Stomach (tissue), 8 donors: ENCODE measurements at regions not wholly inside any gene's neighbourhood (a gene's known extent, or its start where the extent isn't known, plus 50 kb on each side); places are given as distances from the start of the nearest gene placed in this dataset.

Experiments
- DNase-seq, 2 donors: peaks; one replicate each; pipeline versions ENCODE4 v3.0.0 to v3.0.0-alpha.2; 2013 to 2019
- H3K27ac ChIP-seq, 5 donors: fragments of 200-600 bp in 4 of 5; sonication (generic) in 4 of 5; one replicate each; pipeline ENCODE4 v1.5.1; 2013 to 2019; ENCODE audit warnings: mild to moderate bottlenecking in 1 of 5, moderate library complexity in 1 of 5
- H3K27me3 ChIP-seq, 3 donors: fragments of 200-600 bp; sonication (generic); one replicate each; pipeline ENCODE4 v1.5.1; 2017 to 2019; ENCODE audit warnings: mixed run types in 1 of 3
- H3K36me3 ChIP-seq, 4 donors: fragments of 200-600 bp; sonication (generic); 1 replicate in 3 of 4; 2 replicates in 1 of 4; pipeline ENCODE4 v1.5.1; 2016 to 2019
- H3K4me1 ChIP-seq, 4 donors: fragments of 200-600 bp; sonication (generic); one replicate each; pipeline ENCODE4 v1.5.1; 2016 to 2019
- H3K4me3 ChIP-seq, 4 donors: fragments of 200-600 bp; sonication (generic) in 3 of 4; one replicate each; pipeline ENCODE4 v1.5.1; 2016 to 2019; ENCODE audit warnings: mild to moderate bottlenecking in 1 of 4
- H3K9me3 ChIP-seq, 4 donors: fragments of 200-600 bp; sonication (generic); one replicate each; pipeline ENCODE4 v1.5.1; 2016 to 2019
- EP300 ChIP-seq: sonication (generic); formaldehyde crosslinking; IDR thresholded peaks from one replicate; pipeline ENCODE4 v1.6.1; 2017; ENCODE audit warnings: antibody characterized with exemption
- POLR2A ChIP-seq, 4 donors: fragments of 450-650 bp; IDR thresholded peaks; one replicate each; pipeline ENCODE4 v1.6.1; 2016; ENCODE audit warnings: antibody characterized with exemption in 4 of 4, control low read depth in 2 of 4, mild to moderate bottlenecking in 1 of 4, moderate library complexity in 1 of 4
- POLR2AphosphoS5 ChIP-seq, 3 donors: sonication (generic); formaldehyde crosslinking; IDR thresholded peaks; one replicate each; pipeline ENCODE4 v1.6.1; 2016; ENCODE audit warnings: antibody characterized with exemption in 3 of 3
- WGBS, 5 donors: extraction: QIAGEN DNeasy Blood & Tissue Kit in 3 of 5; methylation state at CpG; one replicate each; pipeline versions ENCODE4 v1.1.5 to v1.1.7; 2013 to 2018; 5-methylcytosine and 5-hydroxymethylcytosine counted together
- intact Hi-C: fragments of 100-400 bp; cut with DNase I; formaldehyde crosslinking; loops from one replicate; pipeline ENCODE4 v1.15.1; 2023; ENCODE audit warnings: low total_unique reads
- TF ChIP-seq, protein P1 (sequence below), 7 experiments: fragments of 450-650 bp in 4 of 7; fragments of 200-600 bp in 3 of 7; sonication (generic) in 3 of 7; IDR thresholded peaks; one replicate each; pipeline ENCODE4 v1.5.1; 2016 to 2019; ENCODE audit warnings: antibody characterized with exemption in 7 of 7, control low read depth in 2 of 7, mild to moderate bottlenecking in 1 of 7
- donor health status: healthy with polysubstance abuse.
- donor health status: Bipolar disorder and iron deficiency.
- donor health status: healthy.

DNA sequence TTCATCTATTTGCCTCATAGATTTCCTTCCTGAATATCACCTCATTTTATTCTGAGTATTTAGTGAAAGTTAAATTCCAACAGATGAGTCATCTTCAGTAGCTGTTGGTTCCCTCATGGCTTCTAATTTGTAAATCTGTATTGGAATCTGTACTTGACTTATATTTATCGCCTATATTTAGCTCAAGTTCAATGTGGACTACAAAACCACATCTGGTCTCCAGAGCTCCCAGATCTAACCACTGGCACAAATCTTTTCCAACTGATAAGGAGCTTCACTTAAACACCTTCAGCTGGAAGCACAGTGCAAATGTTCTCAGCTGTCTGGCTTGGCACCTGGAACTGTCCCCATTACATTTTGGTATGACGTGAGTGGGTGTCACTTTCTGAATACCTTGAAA is 82.8 kb upstream of the DSEL start:
- no peaks in the 10 kb centered on the region for H3K27me3 ChIP-seq
- H3K4me1 ChIP-seq, result no peaks in the 10 kb centered on the region
- TF ChIP-seq POLR2AphosphoS5 (IDR thresholded peaks at IDR 0.05), result no peak
- no peak for TF ChIP-seq EP300
- TF ChIP-seq, protein P1, sequence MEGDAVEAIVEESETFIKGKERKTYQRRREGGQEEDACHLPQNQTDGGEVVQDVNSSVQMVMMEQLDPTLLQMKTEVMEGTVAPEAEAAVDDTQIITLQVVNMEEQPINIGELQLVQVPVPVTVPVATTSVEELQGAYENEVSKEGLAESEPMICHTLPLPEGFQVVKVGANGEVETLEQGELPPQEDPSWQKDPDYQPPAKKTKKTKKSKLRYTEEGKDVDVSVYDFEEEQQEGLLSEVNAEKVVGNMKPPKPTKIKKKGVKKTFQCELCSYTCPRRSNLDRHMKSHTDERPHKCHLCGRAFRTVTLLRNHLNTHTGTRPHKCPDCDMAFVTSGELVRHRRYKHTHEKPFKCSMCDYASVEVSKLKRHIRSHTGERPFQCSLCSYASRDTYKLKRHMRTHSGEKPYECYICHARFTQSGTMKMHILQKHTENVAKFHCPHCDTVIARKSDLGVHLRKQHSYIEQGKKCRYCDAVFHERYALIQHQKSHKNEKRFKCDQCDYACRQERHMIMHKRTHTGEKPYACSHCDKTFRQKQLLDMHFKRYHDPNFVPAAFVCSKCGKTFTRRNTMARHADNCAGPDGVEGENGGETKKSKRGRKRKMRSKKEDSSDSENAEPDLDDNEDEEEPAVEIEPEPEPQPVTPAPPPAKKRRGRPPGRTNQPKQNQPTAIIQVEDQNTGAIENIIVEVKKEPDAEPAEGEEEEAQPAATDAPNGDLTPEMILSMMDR (IDR thresholded peaks at IDR 0.05), result no peak
- 79 to 89% (median 82%) methylated on average over 2 of the region's 2 CpGs for WGBS, 5 donors
- H3K4me3 ChIP-seq, result no peak overlapping the region
- H3K9me3 ChIP-seq, result peaks cover 0 to 16% (median 3%) of the 10 kb centered on the region in 4 donors
- no peak overlapping the region for H3K27ac ChIP-seq
- intact Hi-C loops, result no loop called here
- DNase-seq, result no peak
- no peaks in the 10 kb centered on the region for H3K36me3 ChIP-seq

DNA sequence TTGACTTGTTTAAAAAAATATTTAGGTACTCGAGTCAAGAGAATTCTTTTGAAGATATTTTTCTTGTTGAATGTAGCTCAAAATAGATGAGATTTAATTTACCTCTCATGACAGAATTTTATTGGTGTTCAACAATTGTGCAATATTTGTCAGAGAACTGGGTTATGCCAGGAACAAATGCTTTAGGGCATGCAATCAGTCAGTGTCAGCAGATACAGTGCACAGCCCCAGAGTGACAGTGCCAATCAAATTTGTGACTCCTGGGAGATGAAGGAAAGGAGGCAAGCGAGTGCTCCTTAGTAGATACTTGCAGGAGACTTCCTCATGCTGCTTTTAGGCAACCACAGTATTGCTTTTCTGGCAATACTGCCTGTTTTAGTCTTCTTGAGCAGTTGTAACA is 81.2 kb upstream of the DSEL start:
- Histone ChIP-seq H3K27me3 (no peaks in the 10 kb centered on the region), H3K9me3 (peaks cover 0 to 16% (median 3%) of the 10 kb centered on the region in 4 donors), H3K4me1 (no peaks in the 10 kb centered on the region), H3K36me3 (no peaks in the 10 kb centered on the region), H3K4me3 (no peak overlapping the region), H3K27ac (no peak overlapping the region)
- WGBS, 5 donors, result 56 to 73% (median 63%) methylated on average over 2 of the region's 2 CpGs
- intact Hi-C loops, result no loop called here
- no peak for DNase-seq
- TF ChIP-seq POLR2AphosphoS5 (IDR thresholded peaks at IDR 0.05), result no peak
- no peak for TF ChIP-seq POLR2A (IDR thresholded peaks at IDR 0.05)
- no peak for TF ChIP-seq EP300
- TF ChIP-seq, protein P1 (IDR thresholded peaks at IDR 0.05), result no peak

DNA sequence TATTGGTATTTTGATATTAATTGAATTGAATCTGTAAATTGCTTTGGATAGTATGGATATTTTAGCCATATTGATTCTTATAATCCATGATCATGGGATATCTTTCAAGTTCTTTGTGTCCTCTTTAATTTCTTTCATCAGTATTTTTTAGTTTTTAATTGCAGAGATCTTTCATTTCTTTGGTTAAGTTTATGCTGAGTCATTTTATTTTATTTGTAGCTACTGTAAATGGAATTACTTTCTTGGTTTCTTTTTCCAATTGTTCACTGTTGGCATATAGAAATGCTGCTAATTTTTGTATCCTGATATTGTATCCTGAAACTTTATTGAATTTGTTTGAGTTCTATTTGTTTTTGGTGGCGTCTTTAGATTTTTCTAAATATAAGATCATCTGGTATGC is 79.5 kb upstream of the DSEL start:
- Histone ChIP-seq H3K4me3 (no peak overlapping the region), H3K36me3 (no peaks in the 10 kb centered on the region), H3K27me3 (no peaks in the 10 kb centered on the region), H3K27ac (no peak overlapping the region), H3K9me3 (peaks cover 0 to 12% (median 3%) of the 10 kb centered on the region in 4 donors), H3K4me1 (no peaks in the 10 kb centered on the region)
- WGBS, 5 donors, result 87 to 96% (median 90%) methylated on average over 1 of the region's 1 CpG
- TF ChIP-seq POLR2A (IDR thresholded peaks at IDR 0.05) (no peak), POLR2AphosphoS5 (IDR thresholded peaks at IDR 0.05) (no peak), EP300 (no peak)
- intact Hi-C loops, result no loop called here
- DNase-seq, result no peak

- TF ChIP-seq, protein P1 (IDR thresholded peaks at IDR 0.05), result no peak
- TF ChIP-seq EP300, result no peak
- no peak for TF ChIP-seq POLR2AphosphoS5 (IDR thresholded peaks at IDR 0.05)
- TF ChIP-seq POLR2A (IDR thresholded peaks at IDR 0.05), result no peak
- H3K4me1 ChIP-seq, result no peaks in the 10 kb centered on the region
- no peak overlapping the region for H3K27ac ChIP-seq
- no peak for DNase-seq
- H3K36me3 ChIP-seq, result no peaks in the 10 kb centered on the region
- H3K9me3 ChIP-seq, result peaks cover 0 to 11% (median 2%) of the 10 kb centered on the region in 4 donors
- 19 to 37% (median 29%) methylated on average over 3 of the region's 3 CpGs for WGBS, 5 donors
- no peaks in the 10 kb centered on the region for H3K27me3 ChIP-seq
- intact Hi-C loops, result no loop called here
- no peak overlapping the region for H3K4me3 ChIP-seq
Observed at GRCh38 chr18:67590571-67591141, 74.1 kb upstream of the DSEL start.

DNA sequence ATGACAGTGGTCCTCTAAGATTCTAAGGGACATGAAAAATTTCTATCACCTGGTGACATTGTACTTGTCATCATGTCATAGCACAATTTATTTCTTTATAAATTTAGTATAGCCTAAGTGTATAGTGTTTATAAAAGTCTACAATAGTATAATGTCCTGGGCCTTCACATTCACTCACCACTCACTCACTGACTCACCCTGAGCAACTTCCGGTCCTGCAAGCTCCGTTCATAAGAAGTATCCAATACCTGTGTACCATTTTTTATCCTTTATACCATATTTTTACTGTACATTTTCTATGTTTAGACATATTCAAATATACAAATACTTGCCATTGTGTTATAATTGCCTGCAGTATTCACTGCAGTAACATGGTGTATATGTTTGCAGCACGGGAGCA is 72.8 kb upstream of the DSEL start:
- Histone ChIP-seq H3K4me1 (no peaks in the 10 kb centered on the region), H3K27ac (no peak overlapping the region), H3K36me3 (no peaks in the 10 kb centered on the region), H3K9me3 (no peaks in the 10 kb centered on the region), H3K4me3 (no peak overlapping the region), H3K27me3 (no peaks in the 10 kb centered on the region)
- intact Hi-C loops, result no loop called here
- 87 to 90% (median 88%) methylated on average over 3 of the region's 3 CpGs for WGBS, 5 donors
- TF ChIP-seq, protein P1 (IDR thresholded peaks at IDR 0.05), result no peak
- TF ChIP-seq POLR2AphosphoS5 (IDR thresholded peaks at IDR 0.05) (no peak), POLR2A (IDR thresholded peaks at IDR 0.05) (no peak), EP300 (no peak)
- no peak for DNase-seq
